ENCODE measurements at regions not wholly inside any gene's neighbourhood (a gene's known extent, or its start where the extent isn't known, plus 50 kb on each side); places are given as distances from the start of the nearest gene placed in this dataset.

DNA sequence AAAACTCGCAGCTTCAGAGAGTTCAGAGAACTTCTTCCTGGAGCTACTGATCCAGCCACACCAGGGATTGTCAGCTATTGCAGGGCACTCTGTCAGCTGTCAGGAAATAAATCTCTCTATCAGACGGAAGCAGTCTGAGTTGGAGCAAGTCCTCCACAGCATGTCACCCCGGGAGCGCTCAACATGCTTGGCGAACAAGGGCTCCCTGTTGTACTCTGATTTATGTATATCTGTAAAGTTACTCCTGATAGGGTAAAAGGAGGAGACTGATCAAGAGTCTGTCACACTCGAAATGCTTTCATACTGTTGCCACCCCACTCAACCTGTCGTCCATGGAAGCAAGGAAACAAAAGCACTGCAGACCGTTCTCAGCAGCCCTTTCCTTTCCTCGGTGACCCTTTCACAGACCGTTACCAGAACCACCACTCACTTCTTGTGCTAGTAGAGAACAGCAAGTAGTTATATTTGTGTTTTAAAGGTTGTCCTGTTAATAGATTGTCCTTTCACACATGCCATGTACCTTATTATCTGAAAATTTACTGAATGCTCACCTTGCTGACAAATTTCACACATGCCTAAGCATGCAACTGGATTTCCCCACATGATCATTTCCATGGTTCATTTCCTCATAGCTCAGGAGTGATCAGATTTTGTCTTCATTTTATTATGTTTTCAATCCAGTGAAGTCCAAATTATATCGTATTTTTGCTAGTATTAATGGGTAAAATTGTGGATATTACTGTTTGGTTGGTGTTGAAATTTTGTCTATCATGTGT lies 2108.9 kb upstream of the TENM3 start:
- DNase-seq (ENCODE audit: low spot score), result peak; percentile 16

- no peak for DNase-seq (ENCODE audit: low spot score)
Measured at GRCh38 chr4:180141734-180142133, 2101.5 kb upstream of the TENM3 start.

DNA sequence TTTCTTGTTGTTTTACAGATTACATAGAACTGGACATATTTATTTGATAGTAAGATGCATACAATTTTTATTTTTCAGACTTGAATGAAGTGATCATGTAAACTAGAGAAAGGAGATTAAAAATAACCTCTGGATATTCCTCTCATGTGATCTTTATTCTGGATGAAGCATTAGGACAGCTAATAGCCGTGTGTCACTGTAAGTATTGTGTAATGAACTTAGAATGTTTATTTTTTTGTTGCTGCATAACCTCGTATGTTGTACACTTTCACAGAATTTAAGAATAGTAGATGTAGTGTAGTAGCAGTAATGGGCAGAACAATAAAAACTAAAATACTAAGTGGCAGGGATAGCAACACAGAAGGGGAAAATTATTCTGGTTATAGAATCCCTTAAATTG lies 2094.5 kb upstream of the TENM3 start:
- DNase-seq (ENCODE audit: low spot score), result no peak

DNA sequence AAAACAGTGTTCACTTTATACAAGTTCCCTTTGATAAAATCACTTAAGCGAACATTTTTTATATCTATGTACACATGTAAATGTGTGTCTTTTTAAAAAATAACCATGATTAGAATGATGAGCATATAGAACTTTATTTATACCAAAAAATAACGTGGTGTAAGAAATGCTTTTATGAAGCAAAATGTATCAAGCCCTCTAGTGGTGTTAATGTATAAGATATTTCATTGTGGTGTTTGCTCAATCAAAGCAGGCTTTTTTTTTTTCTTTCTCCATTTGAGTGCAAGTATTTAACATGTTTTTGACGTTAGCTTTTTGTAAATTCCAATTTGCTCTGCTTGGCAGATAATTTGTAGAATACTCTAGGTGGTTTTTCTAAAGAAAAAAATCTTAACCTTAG lies 2092.4 kb upstream of the TENM3 start:
- DNase-seq (ENCODE audit: low spot score), result no peak

DNA sequence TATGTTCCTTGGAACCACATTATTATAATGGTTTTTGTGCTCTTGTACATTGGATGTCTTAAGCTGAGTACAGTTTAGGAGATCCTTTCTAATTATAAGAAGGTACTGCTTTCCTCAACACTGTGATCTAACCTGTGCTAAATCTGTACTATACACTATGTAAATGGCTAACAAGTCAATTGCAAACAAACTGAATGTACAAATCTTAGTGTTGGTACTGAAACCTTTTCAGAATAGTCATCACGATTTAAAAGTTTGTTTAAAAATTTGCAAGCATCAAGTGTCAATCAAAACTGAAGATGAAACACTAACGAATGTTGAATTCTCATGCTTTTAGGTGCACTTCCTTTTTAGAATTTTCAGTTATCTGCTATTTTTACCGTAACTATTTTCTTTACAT lies 2090.4 kb upstream of the TENM3 start:
- no peak for DNase-seq (ENCODE audit: low spot score)

DNA sequence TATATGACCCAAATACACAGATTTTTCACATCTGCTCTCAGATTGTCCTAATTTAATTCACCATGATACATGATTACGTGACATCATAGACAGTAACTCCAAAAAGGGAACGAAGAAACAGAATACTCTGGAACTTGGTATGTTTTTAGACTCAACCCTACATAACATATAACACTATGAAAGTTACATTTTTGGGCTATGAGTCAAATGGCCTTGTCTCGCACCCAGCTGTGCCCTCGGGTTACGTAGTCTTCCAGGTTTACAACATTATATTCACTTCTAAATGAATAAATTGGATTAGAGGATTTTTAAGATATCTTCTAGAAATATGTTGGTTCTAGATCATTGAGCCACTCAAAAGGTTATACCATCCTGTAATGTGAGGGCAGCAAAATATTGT lies 2089.6 kb upstream of the TENM3 start:
- DNase-seq (ENCODE audit: low spot score), result no peak

GRCh38 chr4:180156684-180157083 lies 2086.5 kb upstream of the TENM3 start:
- DNase-seq (ENCODE audit: low spot score), result no peak

DNA sequence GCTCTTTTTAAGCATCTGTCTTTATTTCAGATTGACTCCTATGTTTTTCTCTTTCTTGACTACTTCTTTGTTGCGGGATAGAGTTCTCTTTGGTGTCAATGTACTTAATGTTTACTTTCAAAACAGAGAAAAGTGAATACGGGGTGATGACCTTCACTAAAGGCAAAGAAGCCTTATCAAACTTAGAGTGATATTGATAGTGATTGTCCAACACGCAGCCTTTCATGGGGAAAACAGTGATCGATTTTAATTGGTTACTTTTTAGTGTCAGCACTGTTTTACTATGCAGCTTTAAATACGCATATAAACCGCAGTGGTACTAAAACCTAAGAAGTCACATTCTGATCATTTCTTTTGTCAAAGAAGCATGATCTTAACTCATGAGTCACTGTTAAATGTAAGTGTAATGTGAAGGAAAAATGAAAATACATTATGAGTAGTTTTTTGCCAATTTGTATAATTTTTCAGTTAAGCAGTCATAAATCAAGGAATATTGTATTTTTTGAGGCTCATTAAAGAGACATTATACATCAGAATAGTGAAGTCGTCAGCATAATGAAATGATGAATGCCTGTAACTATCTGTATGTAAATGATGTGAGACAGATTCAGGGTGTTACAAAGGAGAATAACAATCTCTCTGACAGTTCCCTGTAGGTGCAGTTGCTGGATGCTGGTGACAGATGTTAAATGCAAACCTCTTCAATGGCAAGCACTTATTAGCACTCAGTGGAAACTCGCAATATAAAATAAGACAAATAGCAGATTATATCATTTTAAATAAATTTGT lies 2082.8 kb upstream of the TENM3 start:
- DNase-seq (ENCODE audit: low spot score), result no peak

- no peak for DNase-seq (ENCODE audit: low spot score)
Measured at GRCh38 chr4:180164799-180165198, 2078.4 kb upstream of the TENM3 start.

- DNase-seq (ENCODE audit: low spot score), result no peak
Measured at GRCh38 chr4:180169394-180169793, 2073.8 kb upstream of the TENM3 start.

DNA sequence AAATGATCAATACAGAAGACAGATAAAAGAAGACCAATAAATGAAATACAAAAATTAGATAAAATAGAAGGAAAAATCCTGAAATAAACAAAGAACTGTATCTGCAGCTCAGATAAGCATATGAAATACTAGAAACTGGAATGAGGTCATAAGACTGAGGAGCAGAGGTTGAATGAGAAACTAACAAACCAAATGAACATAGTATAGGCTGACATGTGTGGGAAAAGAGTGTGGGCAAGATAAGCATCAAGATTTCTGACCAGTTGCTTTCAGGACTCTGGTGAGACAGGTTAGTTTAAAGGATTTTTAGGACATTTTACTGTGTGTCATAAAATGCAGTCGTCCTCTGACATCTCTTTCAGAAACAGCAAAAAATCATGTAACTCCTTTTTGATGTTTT lies 2073.2 kb upstream of the TENM3 start:
- no peak for DNase-seq (ENCODE audit: low spot score)

DNA sequence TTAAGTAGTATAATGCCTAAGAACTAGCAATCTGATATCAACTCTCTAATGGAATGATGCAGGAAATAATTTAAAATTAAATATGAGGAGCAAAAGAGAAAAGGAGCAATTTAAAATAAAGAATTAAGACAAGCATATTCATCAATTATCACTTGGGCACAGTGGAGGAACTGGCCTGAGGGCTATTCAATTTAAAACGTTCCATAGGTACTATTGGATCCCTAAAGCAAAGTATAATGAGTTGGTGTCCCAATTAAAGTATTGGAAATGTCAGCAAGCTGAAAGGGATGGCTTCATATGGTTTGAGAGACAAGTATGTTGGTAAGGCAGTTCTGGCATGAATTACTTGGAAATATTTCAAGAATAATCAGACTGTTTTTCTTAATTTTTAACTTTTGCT lies 2064.1 kb upstream of the TENM3 start:
- no peak for DNase-seq (ENCODE audit: low spot score)

DNA sequence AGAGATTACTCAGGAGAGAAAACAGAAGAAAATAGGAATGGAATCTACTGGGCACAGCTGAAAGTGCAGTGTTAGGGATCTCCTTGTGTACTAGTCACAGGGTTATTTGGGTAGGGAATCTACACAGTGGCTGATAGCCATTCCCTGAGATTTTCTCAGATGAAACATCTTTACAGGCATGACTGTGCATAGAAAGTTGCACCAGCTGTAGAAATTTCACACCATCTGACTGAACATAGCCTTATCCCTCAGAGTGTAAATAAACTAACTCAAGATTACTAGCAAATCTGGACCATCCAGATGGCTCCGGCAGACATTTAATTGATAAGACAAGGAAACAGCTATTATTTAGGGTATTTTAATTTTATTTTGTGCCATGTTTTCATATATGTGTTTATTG lies 2053.5 kb upstream of the TENM3 start:
- no peak for DNase-seq (ENCODE audit: low spot score)

DNA sequence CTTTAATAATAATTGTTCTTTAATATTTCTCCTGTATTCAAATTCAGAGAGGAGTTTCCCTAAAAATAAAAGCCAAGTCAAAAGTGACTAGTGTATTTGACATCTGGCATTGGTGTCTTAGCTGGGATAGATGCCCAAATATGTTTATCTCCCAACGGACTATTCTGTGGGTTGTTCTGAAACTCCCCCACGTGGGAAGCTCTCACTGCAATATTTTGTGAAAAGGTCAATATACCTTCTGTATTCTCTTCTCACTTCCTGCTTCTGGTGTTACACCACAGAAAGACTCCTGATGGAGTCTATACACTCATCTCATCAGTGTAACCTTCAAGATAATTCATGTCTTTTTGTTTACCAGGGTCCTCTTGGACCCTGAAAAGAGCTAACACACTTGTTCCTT lies 2052.8 kb upstream of the TENM3 start:
- DNase-seq (ENCODE audit: low spot score), result no peak

GRCh38 chr4:180197471-180197870 lies 2045.7 kb upstream of the TENM3 start:
- DNase-seq (ENCODE audit: low spot score), result no peak

DNA sequence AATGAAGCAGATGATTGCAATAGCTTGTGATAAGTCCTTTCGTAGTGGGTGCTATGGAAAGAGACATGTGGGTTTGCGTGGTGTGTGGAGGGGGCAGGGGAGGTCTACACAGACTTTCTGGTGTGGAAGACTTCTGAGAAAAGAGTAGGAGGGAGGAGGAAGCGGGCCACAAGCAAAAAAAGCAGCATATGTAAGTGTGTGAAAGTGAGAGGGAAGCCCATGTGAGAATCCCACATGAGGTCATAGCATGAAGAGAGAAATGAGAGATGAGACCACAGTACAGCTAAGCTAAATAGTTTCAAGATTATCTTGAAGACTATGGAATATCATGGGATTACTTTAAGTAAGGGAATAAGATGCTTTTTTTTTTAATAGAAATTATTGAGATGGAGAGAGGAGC lies 2039.9 kb upstream of the TENM3 start:
- DNase-seq (ENCODE audit: low spot score), result no peak

DNA sequence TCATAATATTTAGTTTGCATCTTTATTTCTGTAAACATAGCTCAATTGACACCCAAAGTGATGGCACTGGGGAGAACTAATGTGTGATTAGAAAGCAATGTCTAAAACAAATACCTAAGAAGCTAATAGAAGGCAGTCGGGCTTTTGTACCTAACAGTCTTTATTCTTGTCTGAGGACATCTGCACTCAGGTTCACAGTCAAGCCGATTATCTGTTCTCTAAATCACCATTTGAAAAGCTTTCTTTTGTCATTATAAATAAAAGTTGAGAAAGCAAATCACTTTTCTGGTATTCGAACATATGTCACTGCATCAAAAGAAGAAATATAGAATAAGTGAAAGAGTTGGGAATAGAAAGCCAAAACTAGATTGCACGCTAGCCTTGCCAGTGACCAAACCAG lies 2037.9 kb upstream of the TENM3 start:
- DNase-seq (ENCODE audit: low spot score), result no peak

DNA sequence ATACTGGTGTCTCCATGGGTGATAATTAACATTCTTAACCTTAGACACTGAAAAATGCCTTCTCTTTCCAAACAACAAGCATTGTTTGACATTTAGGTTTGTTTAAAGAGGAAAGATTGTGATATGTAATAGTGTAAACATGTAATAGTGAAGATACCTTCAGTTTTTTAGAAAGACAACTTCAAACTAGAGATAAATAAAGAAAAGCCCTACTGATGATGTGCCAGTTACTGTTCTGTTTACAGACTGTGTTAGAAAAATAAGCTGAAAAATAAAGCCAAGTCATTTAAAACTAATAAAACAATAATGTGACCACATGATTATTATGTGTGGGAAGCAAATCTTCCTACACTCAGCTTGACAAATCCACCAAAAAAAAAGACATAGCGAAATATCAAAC lies 2035.3 kb upstream of the TENM3 start:
- DNase-seq (ENCODE audit: low spot score), result no peak

GRCh38 chr4:180217070-180217469 lies 2026.1 kb upstream of the TENM3 start:
- no peak for DNase-seq (ENCODE audit: low spot score)

DNA sequence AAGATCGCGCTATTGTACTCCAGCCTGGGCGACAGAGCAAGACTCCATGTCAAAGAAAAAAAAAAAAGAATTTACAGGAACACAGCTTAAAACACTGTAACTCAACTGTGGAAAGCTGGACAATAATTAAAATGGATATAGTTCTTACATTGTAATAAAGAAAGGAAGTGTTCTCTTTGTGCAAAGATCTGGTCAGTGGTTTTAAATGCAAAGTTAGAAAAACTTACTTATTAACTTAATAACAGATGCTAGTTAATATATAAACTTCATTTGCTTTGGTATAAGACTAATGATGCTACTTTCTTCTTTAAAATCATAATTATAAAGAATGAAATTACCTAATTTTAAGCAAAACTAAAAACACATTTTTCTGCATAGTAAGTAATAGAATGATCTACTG lies 2024.1 kb upstream of the TENM3 start:
- DNase-seq (ENCODE audit: low spot score), result no peak

DNA sequence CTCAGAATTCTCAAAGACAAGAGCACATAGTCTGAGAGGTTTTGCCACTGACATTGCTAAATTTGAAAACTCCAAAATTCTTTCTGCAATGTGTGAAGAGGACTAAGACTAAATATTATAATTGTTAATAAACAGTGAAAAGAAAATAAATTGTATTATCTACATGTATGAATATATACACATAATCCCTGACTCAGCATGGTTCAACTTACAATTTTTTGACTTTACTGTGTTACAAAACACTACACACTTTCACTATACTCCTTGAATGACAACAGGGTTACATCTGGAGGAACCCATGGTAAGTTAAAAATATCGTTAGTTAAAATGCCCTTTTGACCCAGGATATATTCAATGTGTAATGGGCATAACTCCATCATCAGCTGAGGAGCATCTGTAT lies 2017.2 kb upstream of the TENM3 start:
- DNase-seq (ENCODE audit: low spot score), result no peak

DNA sequence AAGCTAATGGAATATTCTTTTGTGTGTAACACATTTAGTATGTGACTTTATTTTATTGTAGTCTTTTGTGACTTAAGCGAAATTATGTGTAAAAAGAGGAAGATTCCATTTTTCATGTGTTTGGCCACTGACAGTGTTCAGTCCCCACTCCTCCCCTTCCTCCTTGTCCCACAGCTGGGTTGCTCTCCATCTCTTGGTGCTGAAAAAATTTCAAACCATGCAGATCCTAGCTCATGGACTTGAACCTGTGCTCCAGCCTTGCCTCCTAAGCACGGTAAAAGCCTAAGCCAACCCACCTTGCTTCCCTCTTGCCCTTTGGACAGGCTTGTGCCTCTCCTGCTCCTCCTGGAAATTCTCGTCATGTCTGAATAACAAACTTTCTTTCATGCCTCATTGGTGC lies 2008.5 kb upstream of the TENM3 start:
- no peak for DNase-seq (ENCODE audit: low spot score)

GRCh38 chr4:180240670-180241069 lies 2002.5 kb upstream of the TENM3 start:
- DNase-seq (ENCODE audit: low spot score), result no peak

- DNase-seq (ENCODE audit: low spot score), result no peak
Measured at GRCh38 chr4:180253419-180253818, 1989.8 kb upstream of the TENM3 start.

Data from globus pallidus (tissue), 1 donor.